WTC11 (cell line): ENCODE measurements at regions not wholly inside any gene's neighbourhood (a gene's known extent, or its start where the extent isn't known, plus 50 kb on each side); places are given as distances from the start of the nearest gene placed in this dataset.

Source experiments
- ATF6 ChIP-seq: sonication (generic); formaldehyde crosslinking; IDR thresholded peaks from 2 replicates; pipeline ENCODE4 v1.8.1; 2023; ENCODE audit warnings: mild to moderate bottlenecking, missing genetic modification reagents
- CREM ChIP-seq: sonication (generic); formaldehyde crosslinking; IDR thresholded peaks from 2 replicates; pipeline ENCODE4 v1.8.1; 2022; ENCODE audit warnings: mild to moderate bottlenecking, missing genetic modification reagents, moderate library complexity
- CTCF ChIP-seq: fragments of 200-600 bp; IDR thresholded peaks from 2 replicates; pipeline ENCODE4 v1.8.0; 2022; ENCODE audit warnings: antibody characterized with exemption
- ELF4 ChIP-seq: sonication (generic); formaldehyde crosslinking; IDR thresholded peaks from 2 replicates; pipeline ENCODE4 v1.8.1; 2022; ENCODE audit warnings: low read depth, mild to moderate bottlenecking, moderate library complexity, missing genetic modification reagents
- NFE2L1 ChIP-seq: sonication (generic); formaldehyde crosslinking; IDR thresholded peaks from 2 replicates; pipeline ENCODE4 v1.8.1; 2023; ENCODE audit warnings: missing genetic modification reagents
- NFYB ChIP-seq: sonication (generic); formaldehyde crosslinking; conservative IDR thresholded peaks from 2 replicates; pipeline ENCODE4 v1.8.0; 2022; ENCODE audit warnings: low read depth, missing genetic modification reagents
- NR3C1 ChIP-seq: sonication (generic); formaldehyde crosslinking; conservative IDR thresholded peaks from 2 replicates; pipeline ENCODE4 v1.8.1; 2023; ENCODE audit warnings: low read depth, mild to moderate bottlenecking, missing genetic modification reagents
- TEAD1 ChIP-seq: sonication (generic); formaldehyde crosslinking; IDR thresholded peaks from 2 replicates; pipeline ENCODE4 v1.8.0; 2022; ENCODE audit warnings: mild to moderate bottlenecking, missing genetic modification reagents
- USF2 ChIP-seq: sonication (generic); formaldehyde crosslinking; IDR thresholded peaks from 2 replicates; pipeline ENCODE4 v1.8.1; 2023; ENCODE audit warnings: mild to moderate bottlenecking, missing genetic modification reagents, moderate library complexity
- ZNF219 ChIP-seq: sonication (generic); formaldehyde crosslinking; IDR thresholded peaks from 2 replicates; pipeline ENCODE4 v1.8.0; 2023; ENCODE audit warnings: missing genetic modification reagents, mild to moderate bottlenecking, borderline replicate concordance
- TF ChIP-seq, protein P1 (sequence below): sonication (generic); formaldehyde crosslinking; IDR thresholded peaks from 2 replicates; pipeline ENCODE4 v1.8.1; 2022; ENCODE audit warnings: missing genetic modification reagents, borderline replicate concordance
- TF ChIP-seq, protein P2 (sequence below): sonication (generic); formaldehyde crosslinking; IDR thresholded peaks from 2 replicates; pipeline ENCODE4 v1.8.1; 2022; ENCODE audit warnings: mild to moderate bottlenecking, moderate library complexity, missing genetic modification reagents
- TF ChIP-seq, protein P3 (sequence below): fragments of 250-450 bp; sonication (Bioruptor Pico); IDR thresholded peaks from 2 replicates; pipeline ENCODE4 v1.9.0; 2021; ENCODE audit warnings: mild to moderate bottlenecking, borderline replicate concordance

DNA sequence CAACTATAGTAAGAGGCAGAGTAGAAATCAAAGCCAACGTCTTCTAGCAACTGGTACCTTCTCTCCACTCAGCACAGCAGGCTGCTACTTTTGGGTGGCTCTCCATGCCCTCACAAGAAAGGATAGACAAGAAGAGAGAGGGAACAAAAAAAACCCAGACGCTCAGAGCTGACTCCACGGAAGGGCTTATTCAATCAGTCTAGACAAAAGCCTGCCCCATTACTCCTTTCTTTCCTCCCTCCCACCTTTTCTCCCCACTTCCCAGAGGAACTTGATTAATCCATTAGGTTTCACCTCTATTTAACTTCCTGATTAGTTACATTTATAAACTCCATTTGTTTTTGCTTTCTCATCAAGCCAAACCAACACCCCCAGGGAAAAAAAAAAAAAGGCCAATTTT lies 71.1 kb upstream of the CCDC60 start:
- TF ChIP-seq CTCF (no peak), ATF6 (CRISPR knock-in tag) (no peak), NFYB (no peak), NFE2L1 (CRISPR knock-in tag) (no peak), USF2 (no peak), ZNF219 (CRISPR knock-in tag) (no peak), ELF4 (CRISPR knock-in tag) (no peak), CREM (CRISPR knock-in tag) (no peak), TEAD1 (CRISPR knock-in tag) (no peak), NR3C1 (CRISPR knock-in tag) (no peak)
- TF ChIP-seq, protein P1, sequence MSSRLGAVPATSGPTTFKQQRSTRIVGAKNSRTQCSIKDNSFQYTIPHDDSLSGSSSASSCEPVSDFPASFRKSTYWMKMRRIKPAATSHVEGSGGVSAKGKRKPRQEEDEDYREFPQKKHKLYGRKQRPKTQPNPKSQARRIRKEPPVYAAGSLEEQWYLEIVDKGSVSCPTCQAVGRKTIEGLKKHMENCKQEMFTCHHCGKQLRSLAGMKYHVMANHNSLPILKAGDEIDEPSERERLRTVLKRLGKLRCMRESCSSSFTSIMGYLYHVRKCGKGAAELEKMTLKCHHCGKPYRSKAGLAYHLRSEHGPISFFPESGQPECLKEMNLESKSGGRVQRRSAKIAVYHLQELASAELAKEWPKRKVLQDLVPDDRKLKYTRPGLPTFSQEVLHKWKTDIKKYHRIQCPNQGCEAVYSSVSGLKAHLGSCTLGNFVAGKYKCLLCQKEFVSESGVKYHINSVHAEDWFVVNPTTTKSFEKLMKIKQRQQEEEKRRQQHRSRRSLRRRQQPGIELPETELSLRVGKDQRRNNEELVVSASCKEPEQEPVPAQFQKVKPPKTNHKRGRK (CRISPR knock-in tag) = no peak
- TF ChIP-seq, protein P2, sequence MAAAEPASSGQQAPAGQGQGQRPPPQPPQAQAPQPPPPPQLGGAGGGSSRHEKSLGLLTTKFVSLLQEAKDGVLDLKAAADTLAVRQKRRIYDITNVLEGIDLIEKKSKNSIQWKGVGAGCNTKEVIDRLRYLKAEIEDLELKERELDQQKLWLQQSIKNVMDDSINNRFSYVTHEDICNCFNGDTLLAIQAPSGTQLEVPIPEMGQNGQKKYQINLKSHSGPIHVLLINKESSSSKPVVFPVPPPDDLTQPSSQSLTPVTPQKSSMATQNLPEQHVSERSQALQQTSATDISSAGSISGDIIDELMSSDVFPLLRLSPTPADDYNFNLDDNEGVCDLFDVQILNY (CRISPR knock-in tag) = no peak
- TF ChIP-seq, protein P3, sequence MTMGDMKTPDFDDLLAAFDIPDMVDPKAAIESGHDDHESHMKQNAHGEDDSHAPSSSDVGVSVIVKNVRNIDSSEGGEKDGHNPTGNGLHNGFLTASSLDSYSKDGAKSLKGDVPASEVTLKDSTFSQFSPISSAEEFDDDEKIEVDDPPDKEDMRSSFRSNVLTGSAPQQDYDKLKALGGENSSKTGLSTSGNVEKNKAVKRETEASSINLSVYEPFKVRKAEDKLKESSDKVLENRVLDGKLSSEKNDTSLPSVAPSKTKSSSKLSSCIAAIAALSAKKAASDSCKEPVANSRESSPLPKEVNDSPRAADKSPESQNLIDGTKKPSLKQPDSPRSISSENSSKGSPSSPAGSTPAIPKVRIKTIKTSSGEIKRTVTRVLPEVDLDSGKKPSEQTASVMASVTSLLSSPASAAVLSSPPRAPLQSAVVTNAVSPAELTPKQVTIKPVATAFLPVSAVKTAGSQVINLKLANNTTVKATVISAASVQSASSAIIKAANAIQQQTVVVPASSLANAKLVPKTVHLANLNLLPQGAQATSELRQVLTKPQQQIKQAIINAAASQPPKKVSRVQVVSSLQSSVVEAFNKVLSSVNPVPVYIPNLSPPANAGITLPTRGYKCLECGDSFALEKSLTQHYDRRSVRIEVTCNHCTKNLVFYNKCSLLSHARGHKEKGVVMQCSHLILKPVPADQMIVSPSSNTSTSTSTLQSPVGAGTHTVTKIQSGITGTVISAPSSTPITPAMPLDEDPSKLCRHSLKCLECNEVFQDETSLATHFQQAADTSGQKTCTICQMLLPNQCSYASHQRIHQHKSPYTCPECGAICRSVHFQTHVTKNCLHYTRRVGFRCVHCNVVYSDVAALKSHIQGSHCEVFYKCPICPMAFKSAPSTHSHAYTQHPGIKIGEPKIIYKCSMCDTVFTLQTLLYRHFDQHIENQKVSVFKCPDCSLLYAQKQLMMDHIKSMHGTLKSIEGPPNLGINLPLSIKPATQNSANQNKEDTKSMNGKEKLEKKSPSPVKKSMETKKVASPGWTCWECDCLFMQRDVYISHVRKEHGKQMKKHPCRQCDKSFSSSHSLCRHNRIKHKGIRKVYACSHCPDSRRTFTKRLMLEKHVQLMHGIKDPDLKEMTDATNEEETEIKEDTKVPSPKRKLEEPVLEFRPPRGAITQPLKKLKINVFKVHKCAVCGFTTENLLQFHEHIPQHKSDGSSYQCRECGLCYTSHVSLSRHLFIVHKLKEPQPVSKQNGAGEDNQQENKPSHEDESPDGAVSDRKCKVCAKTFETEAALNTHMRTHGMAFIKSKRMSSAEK (CRISPR knock-in tag) = no peak
